GM19468 (cell line): ENCODE measurements at regions not wholly inside any gene's neighbourhood (a gene's known extent, or its start where the extent isn't known, plus 50 kb on each side); places are given as distances from the start of the nearest gene placed in this dataset.

Experiments
- ATAC-seq: cut with Tn5 transposase; IDR thresholded peaks from one replicate; pipeline ENCODE4 v1.9.1; 2021; ENCODE audit warnings: mild to moderate bottlenecking, moderate library complexity, moderate number of reproducible peaks; ENCODE audit not compliant: unreplicated experiment; ENCODE audit errors: extremely low read depth

DNA sequence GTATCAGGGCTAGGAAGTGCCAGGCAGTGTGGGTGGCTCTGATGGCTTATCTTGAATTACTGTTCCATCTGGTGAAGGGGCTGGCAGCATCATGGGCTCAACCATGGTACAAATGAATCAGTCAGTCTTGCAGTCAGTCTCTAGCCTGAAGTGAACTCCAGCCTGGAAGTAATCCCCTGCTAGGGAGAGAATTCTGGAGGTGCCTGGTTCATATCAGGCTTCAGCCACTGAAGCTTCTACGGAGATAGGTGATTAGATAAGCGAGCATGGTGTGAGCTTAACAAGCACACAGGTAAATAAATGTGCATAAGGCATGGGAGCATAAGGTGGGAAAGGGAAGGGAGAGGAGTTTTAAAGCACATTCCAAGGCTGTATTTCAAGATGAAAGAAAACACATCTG lies 541.7 kb downstream of the MBD2 start:
- ATAC-seq, result no peak

DNA sequence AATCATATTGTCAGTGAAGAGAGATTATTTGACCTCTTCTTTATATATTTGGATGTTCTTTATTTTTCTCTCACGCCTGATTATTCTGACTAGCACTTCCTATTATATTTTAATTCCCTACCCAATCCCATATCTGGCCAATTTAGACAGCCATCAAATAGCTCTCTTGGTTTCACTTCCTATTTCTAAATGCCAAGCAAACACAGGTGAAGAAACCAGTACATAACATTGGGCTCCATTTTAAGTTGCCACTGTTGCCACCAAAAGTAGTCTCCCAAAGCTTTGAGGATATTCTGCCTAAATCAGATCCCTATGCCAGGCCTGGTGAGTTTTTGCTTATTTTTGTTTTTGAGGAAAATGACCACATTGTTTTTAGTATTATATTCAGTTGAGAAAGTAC lies 547.0 kb downstream of the MBD2 start:
- ATAC-seq, result no peak

DNA sequence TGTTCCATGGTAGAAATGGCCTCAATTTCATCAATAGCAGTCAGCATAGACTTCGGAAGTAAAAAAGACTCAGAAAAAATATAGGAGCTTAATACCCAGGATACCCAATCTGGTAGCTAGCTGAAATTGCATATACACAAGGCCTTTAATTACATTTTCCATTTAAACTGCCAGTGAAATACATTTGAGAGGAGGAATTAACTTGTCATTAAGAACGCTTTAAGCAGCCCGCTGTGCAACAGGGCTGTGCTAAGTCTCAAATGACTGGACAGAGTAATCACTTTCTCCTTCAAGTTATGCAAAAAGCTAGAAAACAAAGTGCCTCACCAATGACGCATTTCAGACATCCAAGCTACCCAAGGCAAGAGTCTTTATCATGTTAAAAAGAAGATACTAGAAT lies 558.8 kb downstream of the MBD2 start:
- no peak for ATAC-seq

DNA sequence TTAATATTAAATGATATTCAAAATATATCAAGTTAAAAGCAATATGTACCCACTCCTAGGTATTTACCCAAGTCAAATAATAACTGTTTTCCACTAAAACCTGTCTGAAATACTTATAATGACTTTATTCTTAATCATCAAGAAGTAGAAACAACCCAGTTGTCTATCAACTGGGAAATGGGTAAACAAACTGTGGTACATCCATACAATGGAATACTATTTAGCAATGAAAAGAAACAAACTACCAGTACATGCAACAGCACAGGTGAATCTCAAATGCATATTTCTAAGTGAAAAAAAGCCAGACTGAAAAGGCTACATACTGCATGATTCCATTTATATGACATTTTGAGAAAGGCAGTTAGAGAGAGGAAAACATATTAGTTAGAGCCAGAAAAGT lies 559.9 kb downstream of the MBD2 start:
- ATAC-seq, result no peak

- no peak for ATAC-seq
Observed at GRCh38 chr18:53660306-53660705, 564.2 kb downstream of the MBD2 start.

DNA sequence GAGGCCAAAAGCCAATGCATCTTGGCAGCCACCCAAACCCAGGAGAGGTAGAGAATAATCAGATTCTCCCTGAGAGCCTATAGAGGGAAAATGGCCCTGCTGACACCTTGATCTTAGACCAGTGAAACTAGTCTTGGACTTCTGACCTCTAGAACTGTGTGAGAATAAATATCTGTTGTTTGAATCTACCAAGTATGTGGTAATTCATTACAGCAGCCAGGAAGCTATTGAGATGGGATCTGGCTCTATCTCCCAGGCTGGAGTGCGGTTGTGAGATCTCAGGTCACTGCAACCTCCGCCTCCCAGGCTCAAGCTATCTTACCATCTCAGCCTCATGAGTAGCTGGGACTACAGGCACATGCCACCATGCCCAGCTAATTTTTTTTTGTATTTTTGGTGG lies 567.2 kb downstream of the MBD2 start:
- no peak for ATAC-seq

DNA sequence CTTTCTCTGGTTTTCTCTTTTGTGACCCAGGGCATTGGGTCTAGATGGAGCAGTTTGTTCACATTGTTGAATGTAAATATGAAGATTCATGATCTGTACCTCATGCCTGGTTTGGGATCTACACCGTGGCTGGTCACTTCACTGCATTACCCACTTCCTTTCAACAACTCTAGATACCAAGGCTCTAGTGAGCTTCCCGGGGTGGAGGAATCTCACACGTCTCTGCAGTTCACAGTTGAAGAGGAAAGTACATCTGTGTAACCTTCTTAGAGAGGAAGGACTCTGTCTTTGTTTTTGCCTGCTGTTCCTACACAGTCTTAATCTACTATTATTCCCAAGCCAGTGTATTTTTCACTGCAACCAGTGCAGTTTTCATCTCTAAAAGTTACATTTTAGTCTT lies 574.8 kb downstream of the MBD2 start:
- ATAC-seq, result no peak

GRCh38 chr18:53644799-53645471 lies 579.5 kb downstream of the MBD2 start:
- no peak for ATAC-seq

DNA sequence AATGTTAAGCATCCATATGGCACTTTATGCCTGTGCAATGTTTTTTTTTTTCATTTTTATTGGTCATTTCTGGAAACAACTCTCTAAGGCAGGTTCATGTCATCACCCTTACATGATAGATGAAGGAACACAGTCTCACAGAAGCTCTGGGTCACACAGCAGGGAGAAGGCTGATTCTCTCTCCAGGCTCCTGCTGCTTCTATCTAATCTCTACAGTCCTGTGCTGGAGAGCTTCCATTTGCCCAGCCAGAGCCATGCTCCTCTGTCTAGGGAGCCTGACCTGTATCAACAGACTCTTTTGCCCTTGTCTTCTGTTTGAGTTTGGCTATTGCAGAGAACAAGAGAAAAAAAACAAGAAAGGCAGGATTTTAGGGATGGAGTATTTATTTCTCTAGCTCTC lies 584.8 kb downstream of the MBD2 start:
- no peak for ATAC-seq

- no peak for ATAC-seq
Observed at GRCh38 chr18:53629337-53629736, 595.1 kb downstream of the MBD2 start.

DNA sequence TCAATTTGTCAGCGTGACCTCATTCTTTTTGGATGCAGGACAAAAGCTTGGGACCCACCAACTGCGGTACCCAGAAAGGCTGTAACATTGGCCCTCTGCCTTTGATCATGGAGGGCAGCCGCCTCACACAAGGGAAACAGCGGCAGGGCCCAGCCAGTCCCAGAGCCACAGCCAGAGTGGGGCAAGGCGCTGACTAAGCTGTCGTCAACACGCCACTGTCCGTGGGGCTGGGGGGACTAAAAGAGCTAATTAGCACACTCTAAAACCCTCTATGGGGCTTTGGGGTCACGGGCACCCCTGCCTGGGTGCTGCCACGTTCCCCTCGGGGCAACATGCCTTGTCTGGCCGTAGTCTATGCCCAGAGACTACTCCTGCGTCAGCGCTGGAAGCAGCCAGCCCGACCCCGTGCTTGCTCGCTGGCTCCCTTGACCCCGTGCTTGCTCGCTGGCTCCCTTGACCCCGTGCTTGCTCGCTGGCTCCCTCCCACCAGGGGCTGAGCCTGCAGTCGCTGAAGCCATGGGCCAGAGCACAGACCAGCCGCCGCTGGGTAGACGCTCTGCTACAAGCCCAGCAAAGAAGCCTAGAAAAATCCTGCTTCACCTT lies 598.4 kb downstream of the MBD2 start:
- ATAC-seq, result no peak

- ATAC-seq, result no peak
Observed at GRCh38 chr18:53610957-53611356, 613.5 kb downstream of the MBD2 start.

GRCh38 chr18:53606792-53607191 lies 617.7 kb downstream of the MBD2 start:
- ATAC-seq, result no peak

DNA sequence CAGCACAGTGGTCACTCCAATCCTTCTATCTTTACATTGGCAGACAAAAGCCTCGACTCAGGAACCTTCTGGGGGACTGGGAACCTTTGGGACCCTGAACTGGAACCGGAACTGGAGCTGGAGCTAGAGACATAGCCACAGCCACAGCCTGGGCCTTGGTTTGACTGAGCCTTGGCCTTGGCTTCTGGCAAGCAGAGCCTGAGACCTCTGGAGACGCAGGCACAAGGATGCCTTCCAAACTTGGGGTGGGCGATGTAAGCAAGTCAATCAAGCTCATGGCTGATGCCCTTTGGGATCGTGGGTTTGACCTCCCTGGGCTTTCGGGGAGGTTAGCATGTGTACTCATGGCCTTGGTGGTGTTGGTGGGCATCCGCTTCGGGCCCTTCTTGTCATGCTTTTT lies 619.3 kb downstream of the MBD2 start:
- ATAC-seq, result no peak

DNA sequence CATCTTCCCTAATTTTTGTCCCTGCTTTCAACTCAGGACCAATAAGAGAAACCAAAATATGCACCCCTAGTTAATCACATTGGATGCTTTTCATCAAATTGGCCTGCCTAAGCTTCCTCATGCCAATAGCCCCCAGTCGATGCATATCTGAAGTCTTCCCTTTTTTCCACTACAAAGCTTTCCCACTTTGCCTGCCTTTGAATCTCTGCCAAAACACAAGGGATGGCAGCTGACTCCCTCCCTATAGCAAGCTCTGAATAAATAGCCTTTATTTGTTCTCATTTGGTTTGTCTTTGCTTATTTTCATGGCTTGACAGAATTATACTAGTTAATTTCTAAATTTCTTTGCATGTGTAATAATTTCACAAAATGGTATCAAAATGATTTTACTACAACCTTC lies 621.2 kb downstream of the MBD2 start:
- ATAC-seq, result no peak

DNA sequence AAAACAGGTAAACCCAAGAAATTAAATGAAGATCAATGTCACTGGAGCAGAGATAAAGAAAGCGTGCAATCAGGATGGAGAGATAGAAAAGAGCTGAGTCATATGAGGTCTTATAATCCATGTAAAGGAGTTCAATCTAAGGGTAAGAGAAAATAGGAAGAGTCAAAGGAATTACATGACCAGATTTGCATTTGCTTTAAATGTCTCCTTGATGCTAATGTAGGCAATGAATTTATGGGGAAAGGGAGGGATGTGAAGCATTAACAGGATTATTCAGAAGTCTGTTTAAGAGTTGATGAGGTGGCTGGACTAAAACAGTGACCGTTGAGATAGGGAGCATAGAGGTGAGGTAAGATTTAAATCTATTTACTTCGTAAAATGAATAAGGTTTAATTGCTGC lies 623.1 kb downstream of the MBD2 start:
- no peak for ATAC-seq

GRCh38 chr18:53586923-53587322 lies 637.5 kb downstream of the MBD2 start:
- ATAC-seq, result no peak
